ENCODE measurements at regions not wholly inside any gene's neighbourhood (a gene's known extent, or its start where the extent isn't known, plus 50 kb on each side); places are given as distances from the start of the nearest gene placed in this dataset.

DNA sequence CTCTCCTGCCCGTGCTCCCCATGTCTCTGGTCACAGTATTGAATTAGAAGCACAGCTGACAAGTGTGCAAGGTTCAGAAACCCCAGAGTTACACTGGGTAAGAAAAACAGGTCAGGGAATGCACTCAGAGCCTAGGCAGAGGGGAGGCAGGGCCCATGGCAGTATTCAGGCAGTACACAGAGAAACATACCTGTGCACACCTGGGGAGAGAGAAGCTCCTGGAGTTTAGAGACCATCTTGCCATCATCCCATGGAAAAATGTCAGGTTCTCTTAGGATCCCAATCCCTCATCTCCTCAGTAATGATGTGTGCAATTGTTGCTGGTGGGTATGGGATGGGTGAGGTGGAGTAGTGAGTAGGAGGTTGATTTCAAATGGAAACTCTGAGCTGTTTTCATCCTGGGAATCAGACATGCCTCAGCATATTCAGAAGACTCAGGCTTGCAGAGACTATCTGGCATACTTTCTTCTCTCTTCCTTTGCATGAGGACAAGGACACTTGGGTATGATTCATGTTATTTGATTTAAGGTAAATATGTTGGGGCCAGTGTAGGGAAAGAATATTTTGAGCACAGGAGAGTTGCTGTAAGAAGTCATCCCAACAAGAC is 228.5 kb downstream of the ESM1 start:
- DNase-seq (ENCODE audit: low spot score): no peak

DNA sequence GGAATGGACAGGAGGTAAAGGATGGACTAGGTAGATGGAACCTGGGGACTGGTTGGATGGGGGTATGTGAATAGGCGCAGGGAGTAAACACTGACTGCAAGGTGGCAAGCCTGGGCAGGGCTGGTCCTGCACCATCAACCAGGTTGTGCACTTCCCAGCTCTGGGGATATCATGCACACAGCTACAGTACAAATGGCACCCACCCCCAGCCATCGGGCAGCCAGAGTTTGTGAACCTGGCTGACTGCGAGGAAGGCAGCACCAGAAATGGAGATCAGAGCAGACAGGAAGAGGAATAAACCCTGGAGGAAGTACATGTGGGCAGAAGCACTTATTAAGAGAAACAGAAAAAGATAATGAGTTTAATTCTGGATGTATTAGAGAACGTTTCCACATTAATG is 229.1 kb downstream of the ESM1 start:
- intact Hi-C loops (cut with DNase I): no loop called here
- no peak for DNase-seq (ENCODE audit: low spot score)

More for the DNA sequence above, 228.5 kb downstream of the ESM1 start:
- intact Hi-C loops (cut with DNase I): no loop called here

DNA sequence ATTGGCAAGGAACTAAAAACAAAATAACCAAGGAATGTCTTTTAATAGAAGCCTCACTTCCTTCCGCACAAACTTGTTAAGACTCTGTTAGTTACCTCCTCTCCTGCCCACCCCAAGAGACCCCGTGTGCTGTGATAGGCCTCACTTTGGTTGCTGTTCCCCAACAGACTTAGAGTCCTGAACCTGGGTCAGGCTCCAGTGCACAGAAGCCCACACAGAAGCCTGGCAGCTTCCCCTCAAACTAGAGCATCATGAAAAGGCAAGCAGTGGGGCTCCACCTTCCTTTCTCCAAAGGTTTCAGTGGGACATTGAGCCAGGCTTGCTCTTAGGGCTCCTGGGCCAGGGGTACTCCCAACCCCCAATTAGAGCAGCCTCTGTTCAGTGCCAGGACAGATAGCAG is 230.5 kb downstream of the ESM1 start:
- no peak for DNase-seq (ENCODE audit: low spot score)
- intact Hi-C loops (cut with DNase I): no loop called here

DNA sequence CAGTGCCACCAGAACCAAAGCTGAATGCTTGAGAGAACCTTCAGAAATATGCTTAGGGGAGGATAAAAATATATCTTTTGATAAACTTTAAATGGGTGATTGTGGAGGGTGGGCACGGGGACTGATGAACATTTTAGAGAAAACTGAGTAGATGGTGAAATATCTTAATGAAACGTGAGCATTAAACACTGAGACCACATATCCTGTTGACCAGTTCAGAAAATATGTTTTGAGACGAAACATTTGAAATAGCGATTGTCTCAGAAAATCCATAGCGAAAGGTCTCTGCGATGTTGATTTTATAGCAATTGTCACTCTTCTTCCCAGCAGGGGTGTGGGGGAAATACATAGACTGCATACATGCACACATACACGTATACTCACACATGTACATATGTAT is 231.0 kb downstream of the ESM1 start:
- no peak for DNase-seq (ENCODE audit: low spot score)
- intact Hi-C loops (cut with DNase I): no loop called here

DNA sequence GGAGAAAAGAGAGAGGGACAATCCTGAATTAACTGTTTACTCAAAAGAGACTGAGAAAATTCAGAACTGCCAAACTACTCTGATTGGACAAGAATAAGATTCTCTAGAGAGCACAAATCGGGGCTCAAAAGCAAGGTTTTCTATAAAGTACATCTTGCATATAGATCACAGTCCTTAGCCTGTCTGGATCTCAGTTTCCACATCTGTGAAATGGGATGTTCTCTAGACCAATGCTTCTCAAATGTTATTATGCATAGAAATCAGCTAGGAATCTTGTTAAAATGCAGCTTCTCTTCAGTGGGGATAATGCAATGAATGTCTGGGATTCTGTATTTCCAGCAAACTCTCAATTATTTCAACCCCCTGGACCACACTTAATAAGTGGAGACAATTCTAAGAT is 231.6 kb downstream of the ESM1 start:
- intact Hi-C loops (cut with DNase I): no loop called here
- no peak for DNase-seq (ENCODE audit: low spot score)

DNA sequence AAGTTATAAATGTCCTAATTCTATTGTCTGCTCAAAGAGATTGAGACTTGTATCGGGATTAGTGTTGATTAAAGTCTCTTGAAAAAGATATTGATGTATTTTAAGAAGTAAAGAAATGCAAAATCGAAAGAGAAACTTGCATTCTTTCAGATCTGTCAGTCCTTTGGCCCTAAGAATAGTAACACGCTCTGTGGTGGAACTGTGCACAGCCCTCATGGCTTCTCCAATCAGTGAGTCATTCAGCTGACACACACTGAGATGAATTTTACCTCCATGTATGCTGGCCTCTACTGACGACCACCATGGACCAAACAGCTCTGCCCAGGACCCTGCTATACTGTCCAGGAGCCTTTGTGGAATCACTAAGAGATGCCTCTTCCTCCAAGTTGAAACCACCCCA is 232.4 kb downstream of the ESM1 start:
- intact Hi-C loops (cut with DNase I): no loop called here

DNA sequence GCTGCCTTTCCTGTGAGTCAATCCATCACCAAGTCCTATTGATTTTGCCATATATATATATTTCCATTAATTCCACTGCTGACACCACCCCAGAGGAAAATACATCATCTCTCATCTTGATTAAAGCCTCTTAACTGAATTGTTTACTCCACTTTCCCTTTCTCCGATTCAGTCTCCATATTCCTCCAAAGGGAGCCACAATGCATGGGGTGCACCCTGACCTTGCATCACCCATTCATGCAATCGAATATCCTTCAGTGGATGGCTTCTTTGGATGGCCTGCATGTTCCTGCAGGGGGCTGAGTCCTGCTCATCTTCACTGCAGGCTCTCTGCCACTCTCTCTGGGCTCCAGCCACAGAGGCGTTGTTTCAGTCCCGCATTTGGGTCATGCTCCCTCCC is 231.0 kb downstream of the SNX18 start:
- DNase-seq (ENCODE audit: low spot score): no peak
- intact Hi-C loops (cut with DNase I): no loop called here

More for the DNA sequence above, 232.4 kb downstream of the ESM1 start:
- no peak for DNase-seq (ENCODE audit: low spot score)

DNA sequence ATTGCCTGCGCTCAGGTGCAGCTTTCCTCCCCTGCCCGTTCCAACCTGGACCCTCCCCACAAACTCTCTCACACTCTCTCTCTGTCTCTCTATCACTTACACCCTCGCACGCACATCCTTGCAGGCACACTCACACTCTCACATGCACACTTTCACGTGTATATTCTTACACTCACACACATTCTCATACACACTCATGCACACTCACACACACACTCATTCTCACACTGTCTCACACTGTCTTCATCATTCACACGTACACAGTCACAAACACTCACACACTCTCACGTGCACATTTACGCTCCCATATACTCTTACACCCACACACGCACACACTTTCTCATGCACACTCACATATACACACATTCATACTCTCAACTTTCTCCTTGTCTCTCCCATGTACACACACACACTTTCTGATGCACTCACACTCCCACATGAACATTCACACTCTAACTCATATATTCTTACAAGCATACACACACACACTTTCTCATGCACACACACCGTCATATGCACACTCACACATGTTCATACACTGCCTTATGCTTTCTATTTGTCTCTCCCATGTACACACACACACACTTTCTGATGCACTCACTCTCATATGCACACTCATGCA is 229.3 kb downstream of the SNX18 start:
- intact Hi-C loops (cut with DNase I): no loop called here
- no peak for DNase-seq (ENCODE audit: low spot score)

DNA sequence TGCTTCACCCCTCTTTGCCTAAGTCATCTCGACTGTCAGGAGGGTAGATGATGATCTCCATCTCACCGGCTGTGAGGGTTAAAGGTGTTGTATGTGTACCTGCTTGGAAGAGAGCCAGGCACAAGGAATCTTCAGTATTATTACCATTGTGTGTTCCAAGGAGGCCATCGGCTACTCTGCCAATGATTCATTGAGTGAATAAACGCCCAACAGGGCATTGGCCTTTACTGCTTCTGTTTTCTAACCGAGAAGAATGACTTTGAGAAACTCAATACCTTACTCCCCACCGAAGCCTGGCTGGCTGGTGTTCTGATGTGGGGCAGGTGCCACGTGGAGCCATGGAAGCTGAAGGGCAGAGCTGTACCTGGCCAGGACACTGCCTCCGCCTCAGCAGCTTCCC is 228.8 kb downstream of the SNX18 start:
- no peak for DNase-seq (ENCODE audit: low spot score)
- intact Hi-C loops (cut with DNase I): no loop called here

DNA sequence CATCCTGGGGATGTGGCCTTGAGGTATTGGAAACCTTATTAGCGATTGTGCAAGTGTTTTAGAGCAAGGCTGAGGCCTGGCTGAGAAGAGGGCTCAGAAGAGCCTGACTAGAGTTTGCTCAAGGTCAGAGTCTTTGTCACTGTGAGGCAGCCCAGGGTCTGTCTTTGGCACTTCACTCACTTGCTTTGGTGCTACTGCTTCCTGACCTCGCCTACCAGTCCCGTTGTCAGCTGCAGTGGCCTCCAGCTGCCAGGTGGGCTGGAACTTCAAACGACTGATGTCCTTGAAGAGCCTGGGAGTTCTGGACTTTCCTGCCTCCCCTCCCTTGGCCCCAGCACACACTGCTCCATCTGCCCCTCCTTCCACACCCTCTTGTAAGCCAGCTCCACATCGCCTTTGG is 228.0 kb downstream of the SNX18 start:
- intact Hi-C loops (cut with DNase I): loop anchor here (2.0 kb wide), 1 partner anchor 229 kb away; the partner anchor contains the start of gene SNX18
- DNase-seq (ENCODE audit: low spot score): no peak

DNA sequence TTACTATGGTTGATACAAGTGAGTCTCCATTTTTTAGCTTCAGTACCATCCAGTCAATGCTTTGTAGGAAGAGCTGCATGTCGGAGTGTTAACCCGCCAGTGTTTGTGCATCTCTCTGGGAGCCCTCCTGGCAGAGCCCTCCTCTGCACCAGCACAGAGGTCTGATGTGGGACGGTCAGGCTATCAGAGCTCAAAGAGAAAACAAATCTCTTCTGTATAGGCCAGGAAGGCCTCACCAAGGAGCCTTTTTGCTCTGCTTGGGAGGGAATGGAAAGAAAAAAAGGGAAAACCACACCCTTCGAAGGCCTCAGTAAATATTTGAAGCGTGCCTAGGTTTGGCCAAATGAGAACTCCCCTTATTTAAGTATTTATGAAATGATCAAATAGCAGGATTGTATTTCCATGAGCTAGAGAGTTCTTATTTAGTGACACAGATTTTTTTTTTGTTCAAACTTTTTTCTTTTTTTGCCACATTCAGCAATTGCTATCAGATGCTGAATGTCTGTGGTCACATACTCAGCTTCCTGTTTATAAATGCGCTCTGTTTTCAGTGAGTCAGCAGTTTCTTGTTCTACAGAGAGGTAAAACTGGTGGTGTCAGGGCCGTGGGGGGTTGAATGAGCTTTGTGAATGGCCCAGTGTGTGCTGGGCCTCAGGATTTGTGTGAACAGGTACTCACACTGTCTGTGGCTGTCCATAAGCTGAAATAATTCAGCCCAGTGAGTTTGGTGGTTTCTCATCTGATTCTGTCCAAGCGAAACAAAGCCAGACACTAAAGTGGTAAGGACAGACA is 226.6 kb downstream of the SNX18 start:
- intact Hi-C loops (cut with DNase I): loop anchor here (2.0 kb wide), 1 partner anchor 227 kb away; the partner anchor contains the start of gene SNX18
- DNase-seq (ENCODE audit: low spot score): no peak

DNA sequence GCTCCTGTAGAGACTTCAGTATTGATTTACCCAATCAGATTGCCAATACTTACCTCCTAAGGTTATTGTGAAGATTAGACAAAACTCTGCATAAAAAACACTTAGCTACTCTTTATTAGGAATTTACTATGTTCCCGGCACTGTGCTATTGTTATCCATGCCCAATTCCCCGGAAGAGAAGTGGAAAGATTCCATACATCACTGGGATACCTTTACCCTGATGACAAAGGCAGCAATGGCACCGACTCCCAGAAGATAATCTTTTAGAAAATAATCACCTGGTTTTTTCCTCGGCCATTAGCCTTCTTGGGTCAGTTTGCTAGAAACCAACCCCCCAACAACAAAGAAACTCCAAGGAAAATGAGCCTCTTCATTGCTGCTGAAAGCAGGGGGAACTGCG is 226.0 kb downstream of the SNX18 start:
- intact Hi-C loops (cut with DNase I): no loop called here
- no peak for DNase-seq (ENCODE audit: low spot score)

DNA sequence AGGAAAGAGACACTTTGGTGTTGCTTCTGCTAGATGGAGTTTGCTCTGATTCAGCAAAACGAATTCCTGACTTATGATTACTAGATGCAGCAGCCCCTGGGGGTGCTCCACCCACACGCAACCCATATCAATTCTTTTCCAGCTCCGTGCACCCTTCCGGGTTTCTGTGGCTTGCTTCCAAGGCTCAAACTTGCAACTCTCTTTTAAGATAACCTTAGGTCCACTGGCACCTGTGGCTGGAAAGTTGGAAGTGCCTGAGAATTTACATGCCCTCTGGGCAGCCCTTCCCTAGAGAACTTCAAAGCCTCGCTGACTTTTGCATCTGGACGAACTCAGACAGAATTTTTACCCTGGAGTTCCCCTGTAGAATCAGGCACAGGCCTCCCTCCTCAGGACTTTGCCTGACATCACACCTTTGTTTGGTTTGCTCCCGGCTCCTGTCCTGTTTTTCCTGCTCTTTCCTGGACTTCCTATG is 224.9 kb downstream of the SNX18 start:
- intact Hi-C loops (cut with DNase I): no loop called here
- DNase-seq (ENCODE audit: low spot score): no peak

DNA sequence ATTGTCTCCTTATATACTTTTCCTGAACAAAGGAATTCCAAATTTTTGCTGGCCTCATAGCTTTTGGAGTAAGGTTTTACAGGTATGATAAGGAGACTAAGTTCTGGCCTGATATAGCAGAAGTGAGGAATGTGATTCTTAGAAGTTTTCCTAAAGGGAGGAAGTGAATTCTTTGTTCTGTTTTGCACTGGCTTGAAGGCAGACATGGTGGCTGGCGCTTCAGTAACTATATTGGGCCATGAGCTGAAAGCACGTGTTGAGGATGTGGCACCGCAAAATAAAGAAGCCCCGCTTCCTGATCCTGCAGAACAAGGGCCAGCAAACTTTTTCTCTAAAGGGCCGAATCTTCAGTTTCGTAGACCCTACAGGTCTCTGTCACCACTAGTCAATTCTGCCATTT is 224.2 kb downstream of the SNX18 start:
- intact Hi-C loops (cut with DNase I): no loop called here
- no peak for DNase-seq (ENCODE audit: low spot score)

DNA sequence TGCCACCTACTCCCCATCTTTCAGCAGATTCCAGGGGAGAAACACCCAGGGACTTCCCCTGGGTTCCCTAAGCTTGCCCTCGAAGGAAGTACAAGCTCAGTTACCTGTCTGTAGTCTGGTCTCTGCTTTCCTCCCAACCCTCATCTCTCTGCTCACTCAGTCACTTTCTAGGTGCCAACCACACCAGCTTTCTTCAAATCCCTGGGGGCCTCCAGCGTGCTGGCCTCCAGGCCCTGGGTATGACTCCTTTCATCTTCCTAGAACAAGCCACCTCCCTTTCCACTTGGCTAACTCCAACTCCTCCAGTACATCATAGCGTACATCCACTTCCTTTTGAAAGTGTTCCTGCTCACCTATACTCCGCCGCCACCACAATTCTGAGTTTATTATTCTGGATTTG is 222.6 kb downstream of the SNX18 start:
- intact Hi-C loops (cut with DNase I): no loop called here
- DNase-seq (ENCODE audit: low spot score): no peak

DNA sequence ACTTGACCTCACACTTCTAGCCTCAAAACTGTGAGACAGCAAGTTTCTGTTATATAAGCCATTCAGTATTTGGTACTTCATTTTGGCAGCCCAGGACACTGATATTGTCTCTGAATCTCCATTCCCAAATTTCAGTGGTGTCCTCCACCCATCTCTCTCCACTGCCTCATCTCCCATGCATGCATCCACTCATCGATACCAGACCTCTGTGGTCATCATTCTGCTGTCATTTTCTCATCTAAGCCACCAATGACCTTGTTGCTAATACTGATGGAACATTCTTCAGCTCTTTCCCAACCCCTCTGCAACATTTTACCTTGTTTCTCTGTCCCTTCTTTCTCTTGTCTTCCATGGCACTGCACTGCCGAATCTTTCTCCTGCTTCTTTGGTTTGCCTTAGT is 221.8 kb downstream of the SNX18 start:
- intact Hi-C loops (cut with DNase I): no loop called here
- no peak for DNase-seq (ENCODE audit: low spot score)

DNA sequence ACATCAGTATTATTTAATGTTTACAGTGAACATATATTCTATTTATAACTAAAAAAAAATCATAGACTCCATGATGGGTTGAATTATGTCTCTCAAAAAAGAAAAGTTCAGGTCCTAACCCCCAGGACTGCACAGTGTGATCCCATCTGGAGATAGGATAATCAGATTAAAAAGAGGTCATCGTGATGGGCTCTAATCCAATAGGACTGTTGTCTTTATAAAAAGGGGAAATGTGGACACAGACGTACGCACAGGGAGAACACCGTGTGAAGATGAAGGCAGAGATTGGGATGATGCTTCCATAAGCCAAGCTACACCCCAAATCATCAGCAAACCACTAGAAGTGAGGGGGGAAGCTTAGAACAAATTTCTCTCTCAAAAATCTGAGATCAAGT is 221.4 kb downstream of the SNX18 start:
- DNase-seq (ENCODE audit: low spot score): no peak
- intact Hi-C loops (cut with DNase I): no loop called here

DNA sequence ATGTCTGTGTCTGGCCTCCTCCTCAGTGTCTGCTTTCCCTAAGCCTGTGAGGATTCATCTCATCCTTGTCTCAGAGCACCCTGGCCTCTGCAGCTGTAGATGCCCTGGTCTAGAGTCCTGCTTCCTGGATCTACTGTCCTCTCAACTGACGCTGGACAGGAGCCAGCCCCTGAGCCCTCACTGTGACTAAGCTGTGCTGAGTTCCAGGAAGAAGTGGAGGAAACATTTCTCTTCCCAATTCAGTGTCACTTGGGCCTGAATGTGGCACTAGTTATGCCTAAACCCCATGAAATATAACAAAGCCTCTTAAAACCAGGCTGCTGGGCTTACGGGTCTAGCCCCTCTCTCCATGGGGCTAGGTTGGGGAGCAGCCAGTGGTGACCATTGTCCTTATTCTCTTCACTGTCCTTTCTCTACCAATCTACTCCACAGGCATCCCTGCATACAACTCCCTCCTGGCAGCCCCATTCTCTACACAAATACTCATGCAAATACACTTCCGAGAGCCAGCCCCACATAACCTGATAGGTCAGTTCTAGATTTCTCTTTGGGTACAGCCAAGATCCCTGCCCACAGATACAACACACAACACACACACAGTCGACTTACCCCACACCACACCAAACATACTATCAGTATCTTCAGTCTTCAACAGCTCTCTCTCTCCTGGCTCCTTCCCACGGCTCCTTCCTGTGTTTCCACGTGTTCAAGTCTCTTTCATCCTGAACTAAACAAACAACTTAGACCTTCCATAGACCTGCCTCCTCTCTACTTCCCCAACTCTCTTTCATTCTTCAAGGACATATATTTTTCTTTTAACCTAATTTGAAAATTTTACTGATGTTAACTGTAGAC is 220.8 kb downstream of the SNX18 start:
- DNase-seq (ENCODE audit: low spot score): peak; percentile 84
- intact Hi-C loops (cut with DNase I): no loop called here

DNA sequence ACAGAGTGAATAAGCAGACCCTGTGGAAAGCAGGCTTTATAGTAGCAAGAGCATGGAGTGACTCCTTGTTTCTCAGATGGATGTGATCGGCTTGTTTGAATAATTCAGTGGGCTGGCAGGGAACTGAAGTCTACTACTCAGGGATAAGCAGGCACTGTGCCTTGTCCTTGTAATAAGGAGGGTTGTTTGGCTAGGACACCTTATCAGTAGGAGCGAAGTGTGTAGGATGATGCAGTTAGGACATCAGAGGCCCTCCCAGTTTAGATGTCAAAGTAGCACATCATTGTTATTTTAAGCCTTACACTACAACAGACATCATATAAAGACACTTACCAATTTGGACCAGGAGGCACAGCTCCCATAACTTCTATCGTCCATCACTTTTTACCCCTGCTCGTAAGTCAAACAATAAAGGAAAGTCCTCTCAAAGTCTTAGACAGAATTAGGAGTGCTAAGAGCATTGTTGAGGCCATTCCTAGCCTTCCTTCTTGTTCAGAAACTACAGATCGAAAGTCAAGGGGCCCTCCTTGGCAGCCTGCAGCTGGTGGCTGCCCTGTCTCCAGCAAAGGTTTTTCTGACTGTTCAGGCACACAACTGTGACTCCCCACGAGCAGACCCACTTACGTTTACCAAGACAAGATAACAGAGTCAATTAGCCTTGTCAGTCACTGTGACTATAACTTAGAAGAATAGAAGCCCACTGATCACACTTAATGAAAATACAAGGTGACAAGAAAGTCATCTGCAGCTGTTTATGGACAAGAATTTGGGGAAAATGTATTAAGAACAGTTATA is 218.6 kb downstream of the SNX18 start:
- no peak for DNase-seq (ENCODE audit: low spot score)
- intact Hi-C loops (cut with DNase I): no loop called here
